PC-9 (cell line): ENCODE measurements at regions not wholly inside any gene's neighbourhood (a gene's known extent, or its start where the extent isn't known, plus 50 kb on each side); places are given as distances from the start of the nearest gene placed in this dataset.

Source experiments
- EZH2 ChIP-seq: fragments of 200-600 bp; sonication (generic); IDR thresholded peaks from 2 replicates; pipeline ENCODE4 v1.8.0; 2017; ENCODE audit warnings: antibody characterized with exemption, low read depth
- TF ChIP-seq, protein P1 (sequence below): fragments of 200-600 bp; sonication (generic); conservative IDR thresholded peaks from 2 replicates; pipeline ENCODE4 v1.6.1; 2017; ENCODE audit warnings: mixed run types, antibody characterized with exemption, mild to moderate bottlenecking, moderate library complexity

DNA sequence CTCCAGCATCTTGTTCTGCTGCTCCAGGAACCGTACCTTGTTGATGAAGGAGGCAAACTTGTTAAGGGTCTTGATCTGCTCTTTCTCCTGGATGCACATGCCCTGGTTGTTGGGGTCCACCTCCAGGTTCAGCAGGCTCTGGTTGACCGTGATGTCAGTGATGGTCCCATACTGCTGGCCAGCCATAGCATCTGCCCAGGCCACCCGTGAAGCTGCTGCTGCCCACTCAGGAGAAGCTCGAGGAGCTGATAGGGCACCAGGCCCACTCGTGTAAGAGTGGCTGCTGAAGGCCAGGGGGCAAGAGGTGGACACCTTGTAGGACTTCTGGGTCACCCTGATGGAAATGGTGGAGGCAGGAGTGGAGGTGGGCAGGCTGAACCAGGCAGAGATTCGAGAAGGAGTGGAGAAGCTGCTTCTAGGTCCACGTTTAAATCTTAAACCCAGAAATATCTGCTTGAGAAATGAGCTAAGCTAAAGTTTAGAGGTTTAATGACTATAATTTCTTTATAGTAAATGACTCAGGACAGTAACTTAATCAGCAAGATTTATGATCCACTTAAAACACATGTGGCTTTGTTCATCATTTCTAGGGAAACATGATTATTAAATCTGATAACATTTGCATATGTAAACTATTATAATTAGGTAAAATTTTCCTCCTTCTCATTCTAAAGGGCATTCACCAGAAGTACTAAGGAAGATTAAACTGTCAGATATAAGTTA is 358.7 kb upstream of the SETBP1 start:
- TF ChIP-seq, protein P1, sequence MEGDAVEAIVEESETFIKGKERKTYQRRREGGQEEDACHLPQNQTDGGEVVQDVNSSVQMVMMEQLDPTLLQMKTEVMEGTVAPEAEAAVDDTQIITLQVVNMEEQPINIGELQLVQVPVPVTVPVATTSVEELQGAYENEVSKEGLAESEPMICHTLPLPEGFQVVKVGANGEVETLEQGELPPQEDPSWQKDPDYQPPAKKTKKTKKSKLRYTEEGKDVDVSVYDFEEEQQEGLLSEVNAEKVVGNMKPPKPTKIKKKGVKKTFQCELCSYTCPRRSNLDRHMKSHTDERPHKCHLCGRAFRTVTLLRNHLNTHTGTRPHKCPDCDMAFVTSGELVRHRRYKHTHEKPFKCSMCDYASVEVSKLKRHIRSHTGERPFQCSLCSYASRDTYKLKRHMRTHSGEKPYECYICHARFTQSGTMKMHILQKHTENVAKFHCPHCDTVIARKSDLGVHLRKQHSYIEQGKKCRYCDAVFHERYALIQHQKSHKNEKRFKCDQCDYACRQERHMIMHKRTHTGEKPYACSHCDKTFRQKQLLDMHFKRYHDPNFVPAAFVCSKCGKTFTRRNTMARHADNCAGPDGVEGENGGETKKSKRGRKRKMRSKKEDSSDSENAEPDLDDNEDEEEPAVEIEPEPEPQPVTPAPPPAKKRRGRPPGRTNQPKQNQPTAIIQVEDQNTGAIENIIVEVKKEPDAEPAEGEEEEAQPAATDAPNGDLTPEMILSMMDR, result no peak
- TF ChIP-seq EZH2, result no peak
